LNCaP clone FGC (cell line): ENCODE measurements at regions not wholly inside any gene's neighbourhood (a gene's known extent, or its start where the extent isn't known, plus 50 kb on each side); places are given as distances from the start of the nearest gene placed in this dataset.

ENCODE experiments used
- DNase-seq: peaks from one replicate; pipeline ENCODE4 v3.0.0-alpha.2; 2011; ENCODE audit warnings: low read depth
- H3K4me3 ChIP-seq: 2 replicates; pipeline ENCODE4 v1.5.1; 2011; ENCODE audit warnings: mild to moderate bottlenecking, low read depth, low read length, control low read depth
- CTCF ChIP-seq: IDR thresholded peaks from 2 replicates; pipeline ENCODE4 v1.5.1; 2012; ENCODE audit warnings: mild to moderate bottlenecking; ENCODE audit not compliant: control insufficient read depth, insufficient read depth; ENCODE audit errors: extremely low read depth

- no peak for DNase-seq
- TF ChIP-seq CTCF, result no peak
- H3K4me3 ChIP-seq, result no peak overlapping the region
Observed at GRCh38 chr3:74664606-74665005, 50.1 kb upstream of the CNTN3 start.
